ENCODE measurements at regions not wholly inside any gene's neighbourhood (a gene's known extent, or its start where the extent isn't known, plus 50 kb on each side); places are given as distances from the start of the nearest gene placed in this dataset.

DNA sequence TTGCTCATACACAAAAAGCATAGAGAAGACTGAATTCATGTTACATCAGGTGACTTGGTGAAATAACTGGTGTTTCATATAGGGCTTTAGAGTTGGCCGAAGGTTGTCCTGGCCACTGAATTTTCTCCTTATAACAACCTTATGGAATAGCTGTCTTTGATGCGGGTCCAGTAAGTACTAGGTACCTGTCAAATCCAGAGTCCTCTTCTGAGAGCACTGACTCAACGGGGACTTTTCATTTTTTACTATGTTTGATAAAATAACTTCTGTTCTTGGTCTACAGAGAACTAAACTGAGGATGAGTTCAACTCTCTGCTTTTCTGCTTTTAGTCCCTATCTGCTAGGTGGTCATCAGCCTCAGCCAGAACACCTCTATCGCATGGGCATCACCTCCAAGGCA, 76.1 kb upstream of the JAK1 start:
- Histone ChIP-seq H3K9me3 (no peaks in the 10 kb centered on the region), H3K27me3 (no peaks in the 10 kb centered on the region), H3K4me1 (ENCODE audit: control insufficient read depth in 1 of 2, insufficient read depth in 1 of 2, low read depth in 1 of 2, low read length in 1 of 2) (peaks cover 0 to 18% of the 10 kb centered on the region in 2 experiments), H3K27ac (no peak overlapping the region), H3K36me3 (peaks cover 42% of the 10 kb centered on the region), H3K4me3 (ENCODE audit: low read depth in 1 of 2, low read length in 1 of 2) (no peak overlapping the region)
- no peak for TF ChIP-seq CTCF (IDR thresholded peaks at IDR 0.05)

DNA sequence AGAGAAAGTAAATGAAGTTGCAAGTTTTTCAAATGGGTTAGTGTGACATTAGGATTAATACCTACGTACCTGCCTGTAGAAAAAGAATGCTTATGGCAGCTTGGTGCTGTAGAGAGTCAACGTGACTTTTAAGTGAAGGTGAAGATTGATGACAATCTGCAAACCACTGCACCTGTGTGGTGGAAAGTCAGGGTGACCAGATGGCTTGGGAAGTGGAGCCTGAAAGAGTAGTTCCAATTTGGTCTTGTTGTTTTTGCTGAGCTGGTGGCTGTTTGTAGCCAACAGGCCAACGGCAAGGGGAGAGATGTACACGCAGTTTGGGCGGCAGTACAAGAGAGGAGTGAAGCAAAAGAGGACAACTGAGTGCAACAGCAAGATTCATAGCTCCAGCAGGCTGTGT, 78.1 kb upstream of the JAK1 start:
- no peak for TF ChIP-seq CTCF (IDR thresholded peaks at IDR 0.05)
- H3K27me3 ChIP-seq: no peaks in the 10 kb centered on the region
- peaks cover 54% of the 10 kb centered on the region for H3K36me3 ChIP-seq
- no peak overlapping the region for H3K4me3 ChIP-seq (ENCODE audit: low read depth in 1 of 2, low read length in 1 of 2)
- H3K9me3 ChIP-seq: no peaks in the 10 kb centered on the region
- H3K4me1 ChIP-seq (ENCODE audit: control insufficient read depth in 1 of 2, insufficient read depth in 1 of 2, low read depth in 1 of 2, low read length in 1 of 2): peaks cover 0 to 18% of the 10 kb centered on the region in 2 experiments
- H3K27ac ChIP-seq: peak overlapping the region; percentile 21

DNA sequence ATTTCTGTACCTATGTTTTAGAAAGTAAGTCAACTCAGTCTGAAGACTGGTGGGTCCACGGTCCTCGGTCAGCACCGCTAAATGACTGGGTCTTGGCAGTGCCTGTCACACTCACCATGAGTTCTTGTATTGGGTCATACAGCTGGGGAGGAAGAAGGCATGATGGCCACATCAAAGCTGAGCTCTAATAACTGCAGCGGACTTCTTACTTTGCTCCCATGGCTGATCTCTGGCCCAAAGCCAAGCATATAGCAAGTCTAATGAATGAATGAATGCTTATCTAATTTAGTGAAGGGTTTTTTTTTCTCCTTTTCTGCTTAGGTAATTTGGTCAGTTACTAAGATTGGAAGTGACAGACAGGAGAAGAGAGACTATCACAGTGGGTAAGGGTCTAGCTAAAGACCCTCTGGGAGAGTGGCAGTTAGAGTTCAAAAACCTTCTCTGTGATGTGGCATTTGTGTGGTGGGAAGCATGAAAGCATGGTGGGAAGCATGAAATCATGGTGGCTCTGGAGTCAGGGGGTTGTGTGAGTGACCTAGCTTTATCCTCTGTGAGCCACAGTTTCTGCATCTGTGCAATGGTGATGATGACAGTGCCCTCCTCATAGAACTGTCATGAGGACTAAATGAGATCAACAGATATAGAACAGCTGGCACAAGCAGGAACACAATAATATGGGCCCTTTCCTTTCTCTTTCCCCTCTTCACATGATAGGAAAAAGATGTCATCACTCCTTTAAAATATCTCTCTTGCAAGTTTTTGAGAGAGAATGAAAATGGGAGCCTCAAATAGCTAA, 78.9 kb upstream of the JAK1 start:
- Histone ChIP-seq H3K4me1 (ENCODE audit: control insufficient read depth in 1 of 2, insufficient read depth in 1 of 2, low read depth in 1 of 2, low read length in 1 of 2) (peaks cover 0 to 18% of the 10 kb centered on the region in 2 experiments), H3K27me3 (no peaks in the 10 kb centered on the region), H3K4me3 (ENCODE audit: low read depth in 1 of 2, low read length in 1 of 2) (no peak overlapping the region), H3K27ac (peak overlapping the region; percentile 46), H3K36me3 (peaks cover 62% of the 10 kb centered on the region), H3K9me3 (no peaks in the 10 kb centered on the region)
- no peak for TF ChIP-seq CTCF (IDR thresholded peaks at IDR 0.05)

GRCh38 chr1:65048335-65048734, 82.0 kb upstream of the JAK1 start:
- H3K27ac ChIP-seq: peak overlapping the region; percentile 27
- H3K9me3 ChIP-seq: no peaks in the 10 kb centered on the region
- H3K27me3 ChIP-seq: no peaks in the 10 kb centered on the region
- TF ChIP-seq CTCF (IDR thresholded peaks at IDR 0.05): no peak
- no peak overlapping the region for H3K4me3 ChIP-seq (ENCODE audit: low read depth in 1 of 2, low read length in 1 of 2)
- peaks cover 0 to 10% of the 10 kb centered on the region in 2 experiments for H3K4me1 ChIP-seq (ENCODE audit: control insufficient read depth in 1 of 2, insufficient read depth in 1 of 2, low read depth in 1 of 2, low read length in 1 of 2)
- peaks cover 74% of the 10 kb centered on the region for H3K36me3 ChIP-seq

DNA sequence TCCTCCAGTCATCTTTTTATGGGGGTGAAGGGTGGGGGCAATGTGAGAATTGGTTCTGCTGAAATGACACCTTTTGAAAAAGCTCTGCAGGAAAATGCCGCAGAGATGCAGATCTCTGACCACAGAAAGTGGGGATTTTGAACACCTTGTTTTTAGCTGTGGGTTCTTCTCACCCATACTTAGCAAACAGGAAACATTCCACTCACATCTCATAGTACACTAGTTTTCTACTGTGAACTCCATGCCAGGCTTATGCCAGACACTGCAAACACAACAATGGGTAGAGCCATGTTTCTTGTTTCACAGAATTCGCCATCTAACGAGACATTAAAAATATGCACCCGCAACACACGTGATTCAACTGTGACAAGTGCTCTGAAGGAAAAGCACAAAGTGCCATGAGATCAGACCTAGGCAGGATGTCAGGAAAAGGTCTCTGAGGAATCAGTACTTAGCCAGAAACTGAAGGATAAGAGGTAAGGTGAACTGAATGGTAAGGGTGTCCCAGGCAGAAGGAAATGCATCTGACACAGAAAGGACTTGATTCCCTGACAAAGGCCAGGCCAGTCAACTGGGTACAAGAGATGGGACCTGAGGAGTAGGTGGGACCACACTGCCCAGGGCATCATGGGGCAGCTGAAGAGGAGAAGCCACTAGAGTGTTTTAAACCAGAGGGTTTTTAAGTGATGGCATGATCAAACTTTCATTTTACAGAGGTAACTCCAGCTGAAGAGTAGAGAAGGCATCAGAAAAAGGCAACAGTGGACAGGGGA, 83.8 kb upstream of the JAK1 start:
- Histone ChIP-seq H3K27me3 (no peaks in the 10 kb centered on the region), H3K9me3 (no peaks in the 10 kb centered on the region), H3K27ac (peak overlapping the region; percentile 13), H3K36me3 (peaks cover 77% of the 10 kb centered on the region), H3K4me3 (ENCODE audit: low read depth in 1 of 2, low read length in 1 of 2) (no peak overlapping the region), H3K4me1 (ENCODE audit: control insufficient read depth in 1 of 2, insufficient read depth in 1 of 2, low read depth in 1 of 2, low read length in 1 of 2) (peaks cover 10 to 17% of the 10 kb centered on the region in 2 experiments)
- TF ChIP-seq CTCF (IDR thresholded peaks at IDR 0.05): no peak
